OCI-LY7 (cell line): ENCODE measurements at regions not wholly inside any gene's neighbourhood (a gene's known extent, or its start where the extent isn't known, plus 50 kb on each side); places are given as distances from the start of the nearest gene placed in this dataset.

Experiments used
- EZH2phosphoT487 ChIP-seq: fragments of 200-600 bp; sonication (generic); IDR thresholded peaks from 2 replicates; pipeline ENCODE4 v1.6.1; 2018; ENCODE audit warnings: low read depth, borderline replicate concordance, mild to moderate bottlenecking, mixed run types, antibody characterized with exemption, low read length, moderate library complexity, mixed read lengths
- TF ChIP-seq, protein P1 (sequence below): fragments of 200-600 bp; sonication (generic); conservative IDR thresholded peaks from 2 replicates; pipeline ENCODE4 v1.5.1; 2014; ENCODE audit warnings: mild to moderate bottlenecking, antibody characterized with exemption, low read length, moderate library complexity, mixed read lengths

DNA sequence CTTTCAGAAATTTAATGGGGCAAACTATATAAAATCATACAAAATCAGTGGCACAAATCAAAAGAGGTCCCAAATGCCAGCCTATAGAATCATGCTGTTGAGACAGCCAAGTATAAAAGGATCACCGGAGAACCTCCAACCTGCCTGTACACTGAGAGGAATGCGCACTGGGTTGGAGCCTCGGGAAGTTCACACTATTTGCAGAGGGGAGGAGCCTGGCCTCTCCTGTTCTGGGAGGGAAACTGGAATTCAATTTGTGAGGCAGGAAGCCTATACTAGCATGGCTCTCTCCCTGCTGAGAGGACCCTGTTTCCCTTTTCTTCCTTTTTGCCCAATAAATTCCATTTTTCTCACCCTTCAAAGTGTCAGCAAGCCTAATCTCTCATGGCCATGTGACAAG is 406.0 kb downstream of the HINT1 start:
- TF ChIP-seq, protein P1, sequence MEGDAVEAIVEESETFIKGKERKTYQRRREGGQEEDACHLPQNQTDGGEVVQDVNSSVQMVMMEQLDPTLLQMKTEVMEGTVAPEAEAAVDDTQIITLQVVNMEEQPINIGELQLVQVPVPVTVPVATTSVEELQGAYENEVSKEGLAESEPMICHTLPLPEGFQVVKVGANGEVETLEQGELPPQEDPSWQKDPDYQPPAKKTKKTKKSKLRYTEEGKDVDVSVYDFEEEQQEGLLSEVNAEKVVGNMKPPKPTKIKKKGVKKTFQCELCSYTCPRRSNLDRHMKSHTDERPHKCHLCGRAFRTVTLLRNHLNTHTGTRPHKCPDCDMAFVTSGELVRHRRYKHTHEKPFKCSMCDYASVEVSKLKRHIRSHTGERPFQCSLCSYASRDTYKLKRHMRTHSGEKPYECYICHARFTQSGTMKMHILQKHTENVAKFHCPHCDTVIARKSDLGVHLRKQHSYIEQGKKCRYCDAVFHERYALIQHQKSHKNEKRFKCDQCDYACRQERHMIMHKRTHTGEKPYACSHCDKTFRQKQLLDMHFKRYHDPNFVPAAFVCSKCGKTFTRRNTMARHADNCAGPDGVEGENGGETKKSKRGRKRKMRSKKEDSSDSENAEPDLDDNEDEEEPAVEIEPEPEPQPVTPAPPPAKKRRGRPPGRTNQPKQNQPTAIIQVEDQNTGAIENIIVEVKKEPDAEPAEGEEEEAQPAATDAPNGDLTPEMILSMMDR = no peak
- TF ChIP-seq EZH2phosphoT487 = no peak
